ENCODE measurements at regions not wholly inside any gene's neighbourhood (a gene's known extent, or its start where the extent isn't known, plus 50 kb on each side); places are given as distances from the start of the nearest gene placed in this dataset.
"Not testable (repeated sequence)": the region's sequence is repeated elsewhere in the genome, so short reads cannot be mapped to it uniquely, and the experiment has no call there.

DNA sequence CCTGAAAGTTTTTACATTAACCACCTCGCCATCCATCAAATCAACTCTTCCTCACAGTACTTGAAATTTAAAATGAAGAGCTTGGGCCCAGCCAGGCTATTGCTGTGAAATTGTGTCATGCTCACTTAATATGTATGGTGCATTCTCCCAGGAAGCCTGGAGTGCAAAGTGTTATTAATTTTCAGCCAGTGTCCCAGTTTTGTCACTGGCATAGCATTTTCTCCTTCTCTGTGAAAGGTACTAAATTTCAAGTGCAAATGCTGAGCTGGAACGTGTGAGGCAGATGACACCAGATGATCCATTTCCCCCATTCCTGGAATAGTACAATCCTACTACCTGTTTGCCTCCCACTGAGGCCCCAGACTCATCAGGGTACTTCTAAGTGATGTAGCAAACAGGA, 397.6 kb upstream of the ACTBL2 start:
- TF ChIP-seq, protein P1, sequence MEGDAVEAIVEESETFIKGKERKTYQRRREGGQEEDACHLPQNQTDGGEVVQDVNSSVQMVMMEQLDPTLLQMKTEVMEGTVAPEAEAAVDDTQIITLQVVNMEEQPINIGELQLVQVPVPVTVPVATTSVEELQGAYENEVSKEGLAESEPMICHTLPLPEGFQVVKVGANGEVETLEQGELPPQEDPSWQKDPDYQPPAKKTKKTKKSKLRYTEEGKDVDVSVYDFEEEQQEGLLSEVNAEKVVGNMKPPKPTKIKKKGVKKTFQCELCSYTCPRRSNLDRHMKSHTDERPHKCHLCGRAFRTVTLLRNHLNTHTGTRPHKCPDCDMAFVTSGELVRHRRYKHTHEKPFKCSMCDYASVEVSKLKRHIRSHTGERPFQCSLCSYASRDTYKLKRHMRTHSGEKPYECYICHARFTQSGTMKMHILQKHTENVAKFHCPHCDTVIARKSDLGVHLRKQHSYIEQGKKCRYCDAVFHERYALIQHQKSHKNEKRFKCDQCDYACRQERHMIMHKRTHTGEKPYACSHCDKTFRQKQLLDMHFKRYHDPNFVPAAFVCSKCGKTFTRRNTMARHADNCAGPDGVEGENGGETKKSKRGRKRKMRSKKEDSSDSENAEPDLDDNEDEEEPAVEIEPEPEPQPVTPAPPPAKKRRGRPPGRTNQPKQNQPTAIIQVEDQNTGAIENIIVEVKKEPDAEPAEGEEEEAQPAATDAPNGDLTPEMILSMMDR (IDR thresholded peaks at IDR 0.05; ENCODE audit: insufficient read depth, low read depth, low read length) = no peak
- no peak for DNase-seq (ENCODE audit: low read depth)
- H3K4me3 ChIP-seq (ENCODE audit: low read depth, low read length) = no peak overlapping the region
- no peaks in the 10 kb centered on the region for H3K27me3 ChIP-seq (ENCODE audit: control insufficient read depth, insufficient read depth, low read length)
- no peaks in the 10 kb centered on the region for H3K36me3 ChIP-seq (ENCODE audit: control insufficient read depth, insufficient read depth, low read length)
- ChIA-PET CTCF (interaction anchor here (0.8 to 3.1 kb wide), 5 partner anchors 8 to 584 kb away, joined by 3 to 14 read pairs (median 5); partner anchors contain the start of gene PLK2), POLR2A (no interaction called here)

DNA sequence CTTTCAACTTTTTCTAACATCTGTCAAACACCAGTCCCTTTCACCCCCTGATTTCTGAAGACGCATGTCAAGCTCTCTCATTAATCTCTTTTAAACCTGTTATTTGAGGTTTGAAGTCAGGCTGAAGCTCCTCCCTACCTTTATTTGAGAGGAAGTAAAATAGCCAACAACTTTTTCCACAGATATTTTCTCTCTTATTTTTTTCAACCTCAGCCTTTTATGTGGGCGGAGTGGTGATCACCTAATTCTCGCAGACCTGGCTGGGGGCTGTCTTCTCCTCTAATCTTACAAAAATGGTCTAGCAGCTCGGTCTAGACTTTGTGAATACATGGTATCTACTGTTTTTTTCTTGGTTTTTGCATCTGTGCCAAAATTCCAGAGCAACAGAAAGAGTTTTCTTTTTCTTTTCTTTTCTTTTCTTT, 395.7 kb upstream of the ACTBL2 start:
- Histone ChIP-seq H3K4me3 (ENCODE audit: low read depth, low read length) (no peak overlapping the region), H3K27me3 (ENCODE audit: control insufficient read depth, insufficient read depth, low read length) (no peaks in the 10 kb centered on the region), H3K36me3 (ENCODE audit: control insufficient read depth, insufficient read depth, low read length) (no peaks in the 10 kb centered on the region)
- CTCF ChIA-PET = interaction anchor here (1.0 to 3.1 kb wide), 3 partner anchors 10 to 583 kb away, joined by 3 to 14 read pairs (median 10); partner anchors contain the start of gene PLK2
- POLR2A ChIA-PET = no interaction called here
- DNase-seq (ENCODE audit: low read depth) = no peak
- TF ChIP-seq, protein P1 (IDR thresholded peaks at IDR 0.05; ENCODE audit: insufficient read depth, low read depth, low read length) = no peak

DNA sequence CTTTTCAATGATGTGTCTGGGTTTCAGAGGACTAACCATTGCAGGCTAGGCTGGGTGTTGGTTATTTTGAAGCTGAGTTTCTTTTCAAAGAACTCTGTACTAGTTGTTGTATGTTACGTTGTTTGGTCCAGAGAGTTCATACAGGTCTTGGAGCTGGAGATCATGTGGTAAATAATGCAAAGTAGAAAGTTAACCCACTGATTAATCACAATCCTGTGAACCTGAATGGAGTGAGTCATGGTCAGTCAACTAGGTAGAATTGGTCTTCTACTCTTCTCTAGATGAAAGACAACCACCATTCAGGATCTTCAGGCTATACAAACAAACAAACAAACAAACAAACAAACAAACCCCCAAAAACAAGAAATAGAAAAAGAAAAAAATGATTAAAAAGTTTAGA, 388.9 kb upstream of the ACTBL2 start:
- ChIA-PET CTCF (interaction anchor here (0.9 kb wide), 1 partner anchor 9 kb away, joined by 4 read pairs; no protein-coding TSS in a partner anchor), POLR2A (interaction anchor here (0.7 kb wide), 1 partner anchor 171 kb away, joined by 4 read pairs; no protein-coding TSS in a partner anchor)
- H3K27me3 ChIP-seq (ENCODE audit: control insufficient read depth, insufficient read depth, low read length) = no peaks in the 10 kb centered on the region
- TF ChIP-seq, protein P1 (IDR thresholded peaks at IDR 0.05; ENCODE audit: insufficient read depth, low read depth, low read length) = no peak
- H3K4me3 ChIP-seq (ENCODE audit: low read depth, low read length) = no peak overlapping the region
- H3K36me3 ChIP-seq (ENCODE audit: control insufficient read depth, insufficient read depth, low read length) = no peaks in the 10 kb centered on the region
- no peak for DNase-seq (ENCODE audit: low read depth)

DNA sequence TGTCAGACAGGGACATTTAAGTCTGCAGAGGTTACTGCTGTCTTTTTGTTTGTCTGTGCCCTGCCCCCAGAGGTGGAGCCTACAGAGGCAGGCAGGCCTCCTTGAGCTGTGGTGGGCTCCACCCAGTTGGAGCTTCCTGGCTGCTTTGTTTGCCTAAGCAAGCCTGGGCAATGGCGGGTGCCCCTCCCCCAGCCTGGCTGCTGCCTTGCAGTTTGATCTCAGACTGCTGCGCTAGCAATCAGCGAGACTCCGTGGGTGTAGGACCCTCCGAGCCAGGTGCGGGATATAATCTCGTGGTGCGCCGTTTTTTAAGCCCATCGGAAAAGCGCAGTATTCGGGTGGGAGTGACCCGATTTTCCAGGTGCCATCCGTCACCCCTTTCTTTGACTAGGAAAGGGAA, 387.7 kb upstream of the ACTBL2 start:
- CTCF ChIA-PET; DNase-seq (ENCODE audit: low read depth); POLR2A ChIA-PET; H3K36me3 ChIP-seq (ENCODE audit: control insufficient read depth, insufficient read depth, low read length); H3K4me3 ChIP-seq (ENCODE audit: low read depth, low read length); H3K27me3 ChIP-seq (ENCODE audit: control insufficient read depth, insufficient read depth, low read length): not testable (repeated sequence)

DNA sequence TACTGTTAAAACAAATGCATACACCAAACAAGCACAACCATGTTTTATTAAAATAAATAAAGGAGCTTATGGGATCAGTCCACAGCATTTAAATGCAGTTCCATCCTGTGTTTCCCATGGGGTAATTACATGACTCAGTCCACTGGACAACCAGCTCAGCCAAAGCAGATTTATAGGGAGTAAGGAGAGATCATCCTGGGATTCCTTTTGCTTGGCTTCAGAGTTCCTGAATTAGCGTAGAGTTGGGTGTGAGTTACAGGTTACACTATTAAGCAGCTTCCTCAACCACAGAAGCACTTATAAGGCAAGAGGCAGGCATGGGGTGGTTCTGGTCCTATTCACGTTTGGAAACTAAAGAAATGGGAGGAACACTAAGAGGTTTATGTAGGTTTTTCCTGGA, 381.1 kb upstream of the ACTBL2 start:
- ChIA-PET CTCF (interaction anchor here (0.5 to 1.3 kb wide), 3 partner anchors 15 to 1894 kb away, joined by 3 read pairs; partner anchors contain the start of gene PLK2), POLR2A (no interaction called here)
- TF ChIP-seq, protein P1 (IDR thresholded peaks at IDR 0.05; ENCODE audit: insufficient read depth, low read depth, low read length) = no peak
- Histone ChIP-seq H3K27me3 (ENCODE audit: control insufficient read depth, insufficient read depth, low read length) (no peaks in the 10 kb centered on the region), H3K4me3 (ENCODE audit: low read depth, low read length) (no peak overlapping the region), H3K36me3 (ENCODE audit: control insufficient read depth, insufficient read depth, low read length) (no peaks in the 10 kb centered on the region)
- no peak for DNase-seq (ENCODE audit: low read depth)

DNA sequence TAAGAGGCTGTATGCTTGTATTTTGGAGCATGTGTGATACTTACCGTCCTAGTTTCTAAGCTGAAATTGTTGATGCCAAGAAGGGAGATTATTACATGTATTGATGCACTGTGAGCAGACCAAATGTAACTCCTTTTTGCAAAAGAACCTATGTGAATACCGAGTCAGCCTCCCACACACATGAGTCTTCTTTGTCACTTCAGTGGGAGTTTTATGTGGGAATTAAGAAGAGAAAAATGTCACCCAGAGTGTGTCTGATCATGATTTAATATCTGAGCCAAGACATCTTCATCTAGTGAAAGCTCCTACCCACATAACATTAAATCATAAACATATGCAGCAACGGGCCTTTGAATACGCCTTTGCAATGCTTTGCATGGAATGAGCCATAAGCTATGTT, 380.3 kb upstream of the ACTBL2 start:
- CTCF ChIA-PET = interaction anchor here (1.3 kb wide), 1 partner anchor 597 kb away, joined by 3 read pairs; the partner anchor contains the start of gene PLK2
- POLR2A ChIA-PET = no interaction called here
- H3K36me3 ChIP-seq (ENCODE audit: control insufficient read depth, insufficient read depth, low read length) = no peaks in the 10 kb centered on the region

More for the DNA sequence above, 380.3 kb upstream of the ACTBL2 start:
- Histone ChIP-seq H3K27me3 (ENCODE audit: control insufficient read depth, insufficient read depth, low read length) (no peaks in the 10 kb centered on the region), H3K4me3 (ENCODE audit: low read depth, low read length) (no peak overlapping the region)
- TF ChIP-seq, protein P1 (IDR thresholded peaks at IDR 0.05; ENCODE audit: insufficient read depth, low read depth, low read length) = no peak
- no peak for DNase-seq (ENCODE audit: low read depth)

Data from BJ (cell line).